K562 (cell line): ENCODE measurements at regions not wholly inside any gene's neighbourhood (a gene's known extent, or its start where the extent isn't known, plus 50 kb on each side); places are given as distances from the start of the nearest gene placed in this dataset.

Experiments
- ATAC-seq: fragments of 200-7000 bp; cut with Tn5 transposase; 3 replicates; pipeline ENCODE4 v1.9.1; 2020; ENCODE audit warnings: moderate library complexity
- BruUV-seq: library from RNA; stranded (reverse); fragments of 400-500 nt; replicated peaks from 2 replicates; lab custom pipeline; 2021; lab: Mats Ljungman, UMichigan
- CTCF ChIA-PET: fragments of 300-600 bp; formaldehyde crosslinking; extraction: SDS; loops from one replicate; lab custom pipeline; 2021; ENCODE audit warnings: low intra/inter-chr PET ratio; lab: Yijun Ruan, JAX
- POLR2A ChIA-PET: fragments of 300-600, 350-650 bp; sonication (Branson Sonifier 250); formaldehyde crosslinking; extraction: SDS; loops from one replicate; lab custom pipeline; 2021; ENCODE audit warnings: antibody characterized with exemption, inconsistent platforms; lab: Yijun Ruan, JAX
- DNase-seq, 4 experiments: peaks; one replicate each; pipeline versions ENCODE4 v3.0.0 to v3.0.0-alpha.2; 2011 to 2018; ENCODE audit warnings: low spot score in 3 of 4, mixed read lengths in 3 of 4; ENCODE audit errors: extremely low read depth in 1 of 4
- FAIRE-seq: peaks from 2 replicates; lab custom pipeline; 2011; peaks lifted over from hg19 to GRCh38; lab: Jason Lieb, UNC
- H2AFZ ChIP-seq: 2 replicates; pipeline ENCODE4 v1.6.0; 2011; ENCODE audit warnings: low read depth, low read length, control low read depth, inconsistent platforms
- H3K27ac ChIP-seq: fragments of 200-600 bp; 3 replicates; pipeline ENCODE4 v1.8.0; 2011; ENCODE audit warnings: low read depth, mild to moderate bottlenecking, control low read depth, inconsistent platforms, low read length, moderate library complexity, mixed read lengths; ENCODE audit errors: extremely low read depth
- H3K27me3 ChIP-seq, 2 experiments: fragments of 300-600 bp in 1 of 2; 2 replicates in 1 of 2; 3 replicates in 1 of 2; pipeline versions ENCODE4 v1.6.0 to v1.8.0; 2011; ENCODE audit warnings: inconsistent platforms in 2 of 2, low read length in 2 of 2, mild to moderate bottlenecking in 1 of 2, mixed read lengths in 1 of 2, moderate library complexity in 1 of 2; ENCODE audit not compliant: control insufficient read depth in 2 of 2, insufficient read depth in 2 of 2
- H3K36me3 ChIP-seq: fragments of 300-600 bp; 3 replicates; pipeline ENCODE4 v1.8.0; 2011; ENCODE audit warnings: mild to moderate bottlenecking, low read length, inconsistent platforms; ENCODE audit not compliant: control insufficient read depth, insufficient read depth
- H3K4me1 ChIP-seq, 2 experiments: fragments of 200-600 bp in 1 of 2; replicated peaks in 1 of 2; 2 replicates in 1 of 2; 3 replicates in 1 of 2; pipeline versions ENCODE4 v1.5.1 to v1.8.0; 2011; ENCODE audit warnings: inconsistent platforms in 2 of 2, low read length in 2 of 2, mild to moderate bottlenecking in 1 of 2, mixed read lengths in 1 of 2, moderate library complexity in 1 of 2; ENCODE audit not compliant: control insufficient read depth in 2 of 2, insufficient read depth in 2 of 2
- H3K4me2 ChIP-seq: 2 replicates; pipeline ENCODE4 v1.6.1; 2011; ENCODE audit warnings: low read length, control low read depth, inconsistent platforms, mixed read lengths; ENCODE audit not compliant: insufficient read depth
- H3K4me3 ChIP-seq: fragments of 200-600 bp; sonication (generic), shearing (Covaris generic); 2 replicates; pipeline ENCODE4 v1.5.1; 2016; ENCODE audit warnings: control low read depth, inconsistent platforms
- H3K79me2 ChIP-seq: fragments of 200-600 bp; 3 replicates; pipeline ENCODE4 v1.8.0; 2011; ENCODE audit warnings: low read length, inconsistent platforms; ENCODE audit not compliant: control insufficient read depth, insufficient read depth
- H3K9ac ChIP-seq, 2 experiments: 2 replicates each; pipeline versions ENCODE4 v1.6.0 to v1.6.1; 2011; ENCODE audit warnings: low read depth in 2 of 2, low read length in 2 of 2, control low read depth in 1 of 2, inconsistent platforms in 1 of 2, mild to moderate bottlenecking in 1 of 2, mixed read lengths in 1 of 2; ENCODE audit not compliant: insufficient read depth in 1 of 2
- H3K9me1 ChIP-seq: one replicate; pipeline ENCODE4 v1.6.0; 2011; ENCODE audit warnings: inconsistent platforms, mild to moderate bottlenecking, low read length, moderate library complexity; ENCODE audit not compliant: control insufficient read depth, insufficient read depth
- H3K9me3 ChIP-seq: replicated peaks from 2 replicates; pipeline ENCODE4 v1.5.1; 2011; ENCODE audit warnings: low read depth, low read length, inconsistent platforms; ENCODE audit not compliant: control insufficient read depth, insufficient read depth
- H4K20me1 ChIP-seq: replicated peaks from 2 replicates; pipeline ENCODE4 v1.6.1; 2011; ENCODE audit warnings: low read length, inconsistent platforms, mixed read lengths; ENCODE audit not compliant: control insufficient read depth, insufficient read depth
- ATF7 ChIP-seq: fragments of 450-650 bp; IDR thresholded peaks from 2 replicates; pipeline ENCODE4 v1.7.1; 2014; ENCODE audit warnings: mild to moderate bottlenecking, moderate library complexity
- DPF2 ChIP-seq: fragments of 450-650 bp; IDR thresholded peaks from 2 replicates; pipeline ENCODE4 v1.6.1; 2016
- FOXJ2 ChIP-seq: fragments of 200-800 bp; sonication (Bioruptor generic); IDR thresholded peaks from 2 replicates; pipeline ENCODE4 v1.6.1; 2016; ENCODE audit warnings: missing genetic modification characterization, missing compliant biosample characterization
- GTF2A2 ChIP-seq: IDR thresholded peaks from 2 replicates; pipeline ENCODE4 v1.6.1; 2016; ENCODE audit warnings: mild to moderate bottlenecking, missing genetic modification characterization, missing compliant biosample characterization
- HDAC1 ChIP-seq, 2 experiments: fragments of 450-650 bp; IDR thresholded peaks; 2 replicates each; pipeline ENCODE4 v1.6.1; 2016 to 2017; ENCODE audit warnings: inconsistent platforms in 1 of 2, mild to moderate bottlenecking in 1 of 2, moderate library complexity in 1 of 2
- IFI16 ChIP-seq: fragments of 250-450 bp; sonication (Bioruptor Pico); IDR thresholded peaks from 2 replicates; pipeline ENCODE4 v2.1.2; 2022; ENCODE audit warnings: mild to moderate bottlenecking, inconsistent platforms
- KLF6 ChIP-seq: fragments of 250-450 bp; sonication (Bioruptor Pico); IDR thresholded peaks from 2 replicates; pipeline ENCODE4 v1.4.0; 2020; ENCODE audit warnings: mild to moderate bottlenecking, moderate library complexity, borderline replicate concordance
- MIER1 ChIP-seq: fragments of 450-650 bp; IDR thresholded peaks from 2 replicates; pipeline ENCODE4 v1.6.1; 2016; ENCODE audit warnings: antibody characterized with exemption, mild to moderate bottlenecking, low read depth
- NR3C1 ChIP-seq: sonication (generic); formaldehyde crosslinking; IDR thresholded peaks from 2 replicates; pipeline ENCODE4 v1.8.1; 2022; ENCODE audit warnings: missing genetic modification reagents
- POU5F1 ChIP-seq: fragments of 150-350 bp; IDR thresholded peaks from 2 replicates; pipeline ENCODE4 v1.6.1; 2014; ENCODE audit warnings: borderline replicate concordance, low read length, low read depth, mild to moderate bottlenecking; ENCODE audit not compliant: partially characterized antibody
- PTTG1 ChIP-seq: fragments of 450-650 bp; IDR thresholded peaks from 2 replicates; pipeline ENCODE4 v1.6.1; 2016; ENCODE audit warnings: low read depth, mild to moderate bottlenecking, missing genetic modification characterization, missing compliant biosample characterization
- SMARCC2 ChIP-seq: fragments of 450-650 bp; IDR thresholded peaks from 2 replicates; pipeline ENCODE4 v1.6.1; 2017; ENCODE audit warnings: antibody characterized with exemption, moderate library complexity, mild to moderate bottlenecking, low read depth
- SP1 ChIP-seq: sonication (generic); formaldehyde crosslinking; IDR thresholded peaks from 2 replicates; pipeline ENCODE4 v1.8.1; 2022; ENCODE audit warnings: mild to moderate bottlenecking, missing genetic modification reagents
- STAT5A ChIP-seq: IDR thresholded peaks from 2 replicates; pipeline ENCODE4 v1.6.1; 2012; ENCODE audit warnings: low read length, inconsistent platforms, borderline replicate concordance
- U2AF1 ChIP-seq: fragments of 200-400 bp; formaldehyde crosslinking; optimal IDR thresholded peaks from 2 replicates; pipeline ENCODE3; 2017; ENCODE audit warnings: mild to moderate bottlenecking, low read depth, low read length, moderate library complexity
- ZNF146 ChIP-seq: IDR thresholded peaks from one replicate; pipeline ENCODE4 v1.6.1; 2018; ENCODE audit warnings: missing compliant biosample characterization; ENCODE audit not compliant: unreplicated experiment
- ZNF830 ChIP-seq: fragments of 250-450 bp; sonication (Bioruptor Pico); IDR thresholded peaks from 2 replicates; pipeline ENCODE4 v1.5.0; 2021; ENCODE audit warnings: mild to moderate bottlenecking
- WGBS: fragments of 100-300 bp; shearing (Covaris generic); methylation state at CpG from one replicate; pipeline ENCODE4 v1.1.6; 2016; ENCODE audit warnings: low coverage, mixed read lengths; ENCODE audit not compliant: insufficient coverage; ENCODE audit errors: missing lambda C conversion rate; 5-methylcytosine and 5-hydroxymethylcytosine counted together
- in situ Hi-C: fragments of 300-500 bp; cut with MboI; formaldehyde crosslinking; loops from 4 replicates; pipeline ENCODE4 v1.15.0; 2018; ENCODE audit warnings: inconsistent platforms, mixed read lengths
- intact Hi-C: fragments of 100-400 bp; cut with micrococcal nuclease; formaldehyde crosslinking; loops from 2 replicates; pipeline ENCODE4 v1.14.2; 2022
- TF ChIP-seq, protein P1 (sequence below): sonication (generic); formaldehyde crosslinking; IDR thresholded peaks from 2 replicates; pipeline ENCODE4 v1.8.1; 2022; ENCODE audit warnings: missing genetic modification reagents
- TF ChIP-seq, protein P2 (sequence below): fragments of 450-650 bp; IDR thresholded peaks from 2 replicates; pipeline ENCODE4 v1.6.1; 2014; ENCODE audit warnings: low read depth, mild to moderate bottlenecking, moderate library complexity, borderline replicate concordance
- TF ChIP-seq, protein P3 (sequence below): fragments of 200-400 bp; formaldehyde crosslinking; IDR thresholded peaks from 2 replicates; pipeline ENCODE4 v1.6.1; 2017; ENCODE audit warnings: mild to moderate bottlenecking, low read depth, low read length, moderate library complexity

DNA sequence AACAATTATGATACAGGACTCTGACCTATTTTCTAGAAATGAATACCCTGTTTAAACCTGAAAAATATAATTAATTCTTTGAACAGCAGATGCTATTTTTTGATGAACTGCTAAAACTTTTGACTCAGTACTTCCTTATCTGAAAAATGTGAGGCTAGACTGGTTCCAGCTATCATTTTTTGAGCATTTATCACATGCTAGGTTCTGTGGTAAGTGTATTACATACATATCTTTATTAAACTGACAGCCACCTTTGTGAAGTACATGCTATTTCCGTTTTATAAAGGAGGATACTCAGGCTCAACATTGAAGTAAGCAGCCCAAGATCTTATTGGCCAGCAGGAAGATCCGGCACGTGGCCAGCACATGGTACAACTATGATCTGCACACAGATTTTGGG, 459.8 kb upstream of the SEL1L start (continued):
- TF ChIP-seq HDAC1 (IDR thresholded peaks at IDR 0.05) (no peak), ZNF830 (CRISPR knock-in tag) (no peak), KLF6 (CRISPR knock-in tag) (no peak), GTF2A2 (tag) (no peak), NR3C1 (no peak), DPF2 (no peak)

DNA sequence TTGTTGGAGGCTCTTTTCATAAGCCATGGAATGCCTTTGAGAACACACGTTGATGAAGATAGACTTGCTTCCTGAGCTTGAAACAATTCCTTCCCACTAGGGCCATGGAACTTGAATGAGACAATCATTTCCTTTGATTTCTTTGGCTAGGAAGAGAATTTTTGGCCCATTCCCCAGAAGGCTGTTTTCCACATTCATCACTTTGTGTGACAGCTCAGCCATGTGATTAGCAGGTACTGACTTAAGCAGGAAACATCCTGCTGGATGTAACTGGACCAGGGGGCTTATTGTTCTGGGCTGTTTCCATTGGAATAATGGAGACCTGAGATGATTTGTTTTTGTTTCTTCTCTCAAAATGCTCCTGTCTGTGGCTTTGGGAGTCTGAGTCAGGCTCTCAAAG, 469.8 kb upstream of the SEL1L start:
- H3K4me2 ChIP-seq: no peak overlapping the region
- H4K20me1 ChIP-seq: no peaks in the 10 kb centered on the region
- POLR2A ChIA-PET: no interaction called here
- no peak overlapping the region for H3K4me3 ChIP-seq
- H3K79me2 ChIP-seq: no peaks in the 10 kb centered on the region
- intact Hi-C loops (no loop called here), in situ Hi-C loops (no loop called here)
- no peak for FAIRE-seq
- H3K9me1 ChIP-seq: no peaks in the 10 kb centered on the region
- H2AFZ ChIP-seq: no peak overlapping the region
- CTCF ChIA-PET: no interaction called here
- DNase-seq: no peak
- no peaks in the 10 kb centered on the region for H3K4me1 ChIP-seq
- no peak overlapping the region for H3K9ac ChIP-seq
- no peaks in the 10 kb centered on the region for H3K36me3 ChIP-seq
- H3K27me3 ChIP-seq: no peaks in the 10 kb centered on the region
- no peak for ATAC-seq
- no TSS peak for BruUV-seq
- no peaks in the 10 kb centered on the region for H3K9me3 ChIP-seq
- H3K27ac ChIP-seq: no peak overlapping the region
- WGBS: 0% methylated on average over 1 of the region's 1 CpG
- TF ChIP-seq STAT5A (no peak), ATF7 (no peak), MIER1 (no peak), ZNF146 (no peak), PTTG1 (tag) (no peak), POU5F1 (no peak), SMARCC2 (no peak), U2AF1 (no peak), IFI16 (CRISPR knock-in tag) (no peak), FOXJ2 (tag) (no peak), SP1 (CRISPR knock-in tag) (no peak)
- TF ChIP-seq, protein P1, sequence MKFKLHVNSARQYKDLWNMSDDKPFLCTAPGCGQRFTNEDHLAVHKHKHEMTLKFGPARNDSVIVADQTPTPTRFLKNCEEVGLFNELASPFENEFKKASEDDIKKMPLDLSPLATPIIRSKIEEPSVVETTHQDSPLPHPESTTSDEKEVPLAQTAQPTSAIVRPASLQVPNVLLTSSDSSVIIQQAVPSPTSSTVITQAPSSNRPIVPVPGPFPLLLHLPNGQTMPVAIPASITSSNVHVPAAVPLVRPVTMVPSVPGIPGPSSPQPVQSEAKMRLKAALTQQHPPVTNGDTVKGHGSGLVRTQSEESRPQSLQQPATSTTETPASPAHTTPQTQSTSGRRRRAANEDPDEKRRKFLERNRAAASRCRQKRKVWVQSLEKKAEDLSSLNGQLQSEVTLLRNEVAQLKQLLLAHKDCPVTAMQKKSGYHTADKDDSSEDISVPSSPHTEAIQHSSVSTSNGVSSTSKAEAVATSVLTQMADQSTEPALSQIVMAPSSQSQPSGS (CRISPR knock-in tag): no peak
- TF ChIP-seq, protein P2, sequence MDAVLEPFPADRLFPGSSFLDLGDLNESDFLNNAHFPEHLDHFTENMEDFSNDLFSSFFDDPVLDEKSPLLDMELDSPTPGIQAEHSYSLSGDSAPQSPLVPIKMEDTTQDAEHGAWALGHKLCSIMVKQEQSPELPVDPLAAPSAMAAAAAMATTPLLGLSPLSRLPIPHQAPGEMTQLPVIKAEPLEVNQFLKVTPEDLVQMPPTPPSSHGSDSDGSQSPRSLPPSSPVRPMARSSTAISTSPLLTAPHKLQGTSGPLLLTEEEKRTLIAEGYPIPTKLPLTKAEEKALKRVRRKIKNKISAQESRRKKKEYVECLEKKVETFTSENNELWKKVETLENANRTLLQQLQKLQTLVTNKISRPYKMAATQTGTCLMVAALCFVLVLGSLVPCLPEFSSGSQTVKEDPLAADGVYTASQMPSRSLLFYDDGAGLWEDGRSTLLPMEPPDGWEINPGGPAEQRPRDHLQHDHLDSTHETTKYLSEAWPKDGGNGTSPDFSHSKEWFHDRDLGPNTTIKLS: no peak
- TF ChIP-seq, protein P3, sequence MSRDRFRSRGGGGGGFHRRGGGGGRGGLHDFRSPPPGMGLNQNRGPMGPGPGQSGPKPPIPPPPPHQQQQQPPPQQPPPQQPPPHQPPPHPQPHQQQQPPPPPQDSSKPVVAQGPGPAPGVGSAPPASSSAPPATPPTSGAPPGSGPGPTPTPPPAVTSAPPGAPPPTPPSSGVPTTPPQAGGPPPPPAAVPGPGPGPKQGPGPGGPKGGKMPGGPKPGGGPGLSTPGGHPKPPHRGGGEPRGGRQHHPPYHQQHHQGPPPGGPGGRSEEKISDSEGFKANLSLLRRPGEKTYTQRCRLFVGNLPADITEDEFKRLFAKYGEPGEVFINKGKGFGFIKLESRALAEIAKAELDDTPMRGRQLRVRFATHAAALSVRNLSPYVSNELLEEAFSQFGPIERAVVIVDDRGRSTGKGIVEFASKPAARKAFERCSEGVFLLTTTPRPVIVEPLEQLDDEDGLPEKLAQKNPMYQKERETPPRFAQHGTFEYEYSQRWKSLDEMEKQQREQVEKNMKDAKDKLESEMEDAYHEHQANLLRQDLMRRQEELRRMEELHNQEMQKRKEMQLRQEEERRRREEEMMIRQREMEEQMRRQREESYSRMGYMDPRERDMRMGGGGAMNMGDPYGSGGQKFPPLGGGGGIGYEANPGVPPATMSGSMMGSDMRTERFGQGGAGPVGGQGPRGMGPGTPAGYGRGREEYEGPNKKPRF: no peak
